ENCODE measurements at regions not wholly inside any gene's neighbourhood (a gene's known extent, or its start where the extent isn't known, plus 50 kb on each side); places are given as distances from the start of the nearest gene placed in this dataset.

GRCh38 chr15:46671336-46671735, 1036.5 kb downstream of the SQOR start:
- no peaks in the 10 kb centered on the region for H3K4me1 ChIP-seq (ENCODE audit: low read length)
- no peaks in the 10 kb centered on the region for H3F3A ChIP-seq (ENCODE audit: insufficient read depth, low read length)
- no peaks in the 10 kb centered on the region for H3K79me2 ChIP-seq (ENCODE audit: low read length)
- H3K36me3 ChIP-seq (replicated peaks; ENCODE audit: insufficient read depth, low read length): no peaks in the 10 kb centered on the region
- H3K9ac ChIP-seq (ENCODE audit: low read length): no peak overlapping the region
- H3K9me3 ChIP-seq (replicated peaks; ENCODE audit: insufficient read depth, low read length): no peaks in the 10 kb centered on the region
- no peak for DNase-seq
- H3K27ac ChIP-seq (ENCODE audit: low read length): no peak overlapping the region
- no peaks in the 10 kb centered on the region for H3K9me2 ChIP-seq (replicated peaks; ENCODE audit: insufficient read depth, low read length)
- no peak overlapping the region for H3K4me2 ChIP-seq (ENCODE audit: low read depth, low read length)
- no peak overlapping the region for H3K4me3 ChIP-seq (ENCODE audit: low read length)
- H2AFZ ChIP-seq (ENCODE audit: low read length): no peak overlapping the region
- no peaks in the 10 kb centered on the region for H3K27me3 ChIP-seq (replicated peaks; ENCODE audit: insufficient read depth, low read length)
- no peaks in the 10 kb centered on the region for H4K20me1 ChIP-seq (ENCODE audit: insufficient read depth, low read length)
- TF ChIP-seq EZH2phosphoT487 (IDR thresholded peaks at IDR 0.05; ENCODE audit: low read length) (no peak), EZH2 (optimal IDR thresholded peaks at IDR 0.05; ENCODE audit: low read depth, low read length) (no peak), CTCF (IDR thresholded peaks at IDR 0.05; ENCODE audit: low read length) (no peak)

GRCh38 chr15:46672041-46672440, 1037.2 kb downstream of the SQOR start:
- Histone ChIP-seq H3K36me3 (replicated peaks; ENCODE audit: insufficient read depth, low read length) (no peaks in the 10 kb centered on the region), H3K4me1 (ENCODE audit: low read length) (no peaks in the 10 kb centered on the region), H3K79me2 (ENCODE audit: low read length) (no peaks in the 10 kb centered on the region), H3K27me3 (replicated peaks; ENCODE audit: insufficient read depth, low read length) (no peaks in the 10 kb centered on the region), H3K4me3 (ENCODE audit: low read length) (no peak overlapping the region), H3K27ac (ENCODE audit: low read length) (no peak overlapping the region), H3K9me2 (replicated peaks; ENCODE audit: insufficient read depth, low read length) (no peaks in the 10 kb centered on the region), H4K20me1 (ENCODE audit: insufficient read depth, low read length) (no peaks in the 10 kb centered on the region), H3F3A (ENCODE audit: insufficient read depth, low read length) (no peaks in the 10 kb centered on the region), H3K9ac (ENCODE audit: low read length) (no peak overlapping the region), H3K9me3 (replicated peaks; ENCODE audit: insufficient read depth, low read length) (no peaks in the 10 kb centered on the region), H2AFZ (ENCODE audit: low read length) (no peak overlapping the region), H3K4me2 (ENCODE audit: low read depth, low read length) (no peak overlapping the region)
- TF ChIP-seq CTCF (IDR thresholded peaks at IDR 0.05; ENCODE audit: low read length) (no peak), EZH2phosphoT487 (IDR thresholded peaks at IDR 0.05; ENCODE audit: low read length) (no peak), EZH2 (optimal IDR thresholded peaks at IDR 0.05; ENCODE audit: low read depth, low read length) (no peak)
- no peak for DNase-seq

- H3K9ac ChIP-seq (ENCODE audit: low read length): no peak overlapping the region
- no peak for DNase-seq
Measured at GRCh38 chr15:46676233-46677206, 1040.8 kb upstream of the SEMA6D start.

More at GRCh38 chr15:46676233-46677206, 1040.8 kb upstream of the SEMA6D start:
- Histone ChIP-seq H3K4me2 (ENCODE audit: low read depth, low read length) (no peak overlapping the region), H3K79me2 (ENCODE audit: low read length) (no peaks in the 10 kb centered on the region), H3K27ac (ENCODE audit: low read length) (no peak overlapping the region), H3K9me2 (replicated peaks; ENCODE audit: insufficient read depth, low read length) (no peaks in the 10 kb centered on the region), H3K9me3 (replicated peaks; ENCODE audit: insufficient read depth, low read length) (no peaks in the 10 kb centered on the region), H3K27me3 (replicated peaks; ENCODE audit: insufficient read depth, low read length) (no peaks in the 10 kb centered on the region), H3K36me3 (replicated peaks; ENCODE audit: insufficient read depth, low read length) (no peaks in the 10 kb centered on the region), H3K4me1 (ENCODE audit: low read length) (no peaks in the 10 kb centered on the region), H2AFZ (ENCODE audit: low read length) (no peak overlapping the region), H3F3A (ENCODE audit: insufficient read depth, low read length) (no peaks in the 10 kb centered on the region), H3K4me3 (ENCODE audit: low read length) (no peak overlapping the region), H4K20me1 (ENCODE audit: insufficient read depth, low read length) (no peaks in the 10 kb centered on the region)
- TF ChIP-seq CTCF (IDR thresholded peaks at IDR 0.05; ENCODE audit: low read length) (no peak), EZH2phosphoT487 (IDR thresholded peaks at IDR 0.05; ENCODE audit: low read length) (no peak), EZH2 (optimal IDR thresholded peaks at IDR 0.05; ENCODE audit: low read depth, low read length) (no peak)

Measured in MM.1S (cell line).